GM21381 (cell line): ENCODE measurements at regions not wholly inside any gene's neighbourhood (a gene's known extent, or its start where the extent isn't known, plus 50 kb on each side); places are given as distances from the start of the nearest gene placed in this dataset.
"Not testable (repeated sequence)": the region's sequence is repeated elsewhere in the genome, so short reads cannot be mapped to it uniquely, and the experiment has no call there.

Experiments used
- ATAC-seq: cut with Tn5 transposase; IDR thresholded peaks from one replicate; pipeline ENCODE4 v1.9.1; 2021; ENCODE audit warnings: mild to moderate bottlenecking, moderate library complexity; ENCODE audit not compliant: unreplicated experiment

DNA sequence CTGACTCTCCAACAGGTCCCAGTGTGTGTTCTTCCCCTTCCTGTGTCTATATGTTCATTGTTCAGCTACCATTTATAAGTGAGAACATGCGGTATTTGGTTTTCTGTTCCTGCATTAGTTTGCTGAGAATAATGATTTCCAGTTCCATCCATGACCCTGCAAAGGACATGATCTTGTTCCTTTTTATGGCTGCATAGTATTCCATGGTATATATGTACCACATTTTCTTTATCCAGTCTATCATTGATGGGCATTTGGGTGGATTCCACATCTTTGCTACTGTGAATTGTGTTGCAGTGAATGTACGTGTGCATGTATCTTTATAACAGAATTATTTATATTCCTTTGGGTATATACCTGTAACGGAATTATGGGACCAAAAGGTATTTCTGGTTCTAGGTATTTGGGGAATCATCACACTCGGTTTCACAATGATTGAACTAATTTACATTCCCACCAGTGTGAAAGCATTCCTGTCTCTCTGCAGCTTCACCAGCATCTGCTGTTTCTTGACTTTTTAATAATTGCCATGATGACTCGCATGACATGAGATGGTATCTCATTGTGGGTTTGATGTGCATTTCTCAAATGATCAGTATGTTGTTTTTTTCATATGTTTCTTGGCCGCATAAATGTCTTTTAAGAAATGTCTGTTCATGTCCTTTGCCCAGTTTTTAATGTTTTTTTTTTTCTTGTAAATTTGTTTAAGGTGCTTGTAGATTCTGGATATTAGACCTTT lies 60.2 kb downstream of the LSMEM1 start:
- no peak for ATAC-seq

- no peak for ATAC-seq
These were observed 66.1 kb downstream of the LSMEM1 start for GRCh38 chr7:112546723-112547513.

DNA sequence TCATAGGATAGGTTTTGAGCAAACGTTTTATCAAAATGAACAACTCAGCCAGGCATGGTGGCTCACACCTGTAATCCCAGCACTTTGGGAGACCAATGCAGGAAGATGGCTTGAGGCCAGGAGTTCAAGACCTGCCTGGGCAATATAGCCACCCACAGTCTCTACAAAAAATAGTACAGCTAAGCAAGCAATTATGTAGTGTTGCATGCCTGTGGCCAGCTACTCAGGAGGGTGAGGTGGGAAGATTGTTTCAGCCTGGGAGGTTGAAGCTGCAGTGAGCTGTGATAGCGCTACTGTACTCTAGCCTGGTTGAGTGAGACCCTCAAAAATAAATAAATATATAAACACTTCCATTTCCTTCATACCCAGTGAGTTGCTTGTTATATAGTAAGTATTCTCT lies 67.1 kb downstream of the LSMEM1 start:
- ATAC-seq = no peak

DNA sequence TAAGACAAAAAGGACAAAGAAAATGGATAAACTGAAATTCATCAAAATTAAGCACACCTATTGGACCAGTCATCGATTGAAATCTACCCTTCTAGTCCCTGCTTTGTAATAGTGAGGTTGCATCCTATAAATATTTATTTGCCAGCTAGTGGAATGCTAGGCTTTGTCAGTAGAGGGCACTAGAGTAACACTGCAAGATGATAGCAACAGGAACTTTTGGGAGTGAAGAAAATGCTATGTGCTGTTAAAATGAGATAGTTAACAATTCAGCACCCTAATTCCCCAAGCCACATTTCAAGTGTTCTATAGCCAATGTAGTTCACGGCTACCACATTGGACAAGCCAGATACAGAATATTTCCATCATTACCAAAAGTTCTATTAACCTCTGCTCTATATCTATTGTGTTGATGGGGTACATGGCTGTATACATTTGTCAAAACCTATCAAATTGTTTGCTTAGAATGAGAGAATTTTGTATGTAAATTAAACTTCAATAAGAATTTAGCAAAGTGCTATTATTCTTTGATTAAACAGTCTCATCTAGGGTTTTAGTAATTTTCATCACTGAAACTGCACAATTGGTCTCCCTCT lies 69.8 kb downstream of the LSMEM1 start:
- peak; percentile 95 for ATAC-seq

DNA sequence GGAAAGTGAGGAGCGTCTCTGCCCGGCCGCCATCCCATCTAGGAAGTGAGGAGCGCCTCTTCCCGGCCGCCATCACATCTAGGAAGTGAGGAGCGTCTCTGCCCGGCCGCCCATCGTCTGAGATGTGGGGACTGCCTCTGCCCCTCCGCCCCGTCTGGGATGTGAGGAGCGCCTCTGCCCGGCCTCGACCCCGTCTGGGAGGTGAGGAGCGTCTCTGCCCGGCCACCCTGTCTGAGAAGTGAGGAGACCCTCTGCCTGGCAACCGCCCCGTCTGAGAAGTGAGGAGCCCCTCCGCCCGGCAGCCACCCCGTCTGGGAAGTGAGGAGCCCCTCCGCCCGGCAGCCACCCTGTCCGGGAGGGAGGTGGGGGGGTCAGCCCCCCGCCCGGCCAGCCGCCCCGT lies 70.7 kb downstream of the LSMEM1 start:
- ATAC-seq = not testable (repeated sequence)

DNA sequence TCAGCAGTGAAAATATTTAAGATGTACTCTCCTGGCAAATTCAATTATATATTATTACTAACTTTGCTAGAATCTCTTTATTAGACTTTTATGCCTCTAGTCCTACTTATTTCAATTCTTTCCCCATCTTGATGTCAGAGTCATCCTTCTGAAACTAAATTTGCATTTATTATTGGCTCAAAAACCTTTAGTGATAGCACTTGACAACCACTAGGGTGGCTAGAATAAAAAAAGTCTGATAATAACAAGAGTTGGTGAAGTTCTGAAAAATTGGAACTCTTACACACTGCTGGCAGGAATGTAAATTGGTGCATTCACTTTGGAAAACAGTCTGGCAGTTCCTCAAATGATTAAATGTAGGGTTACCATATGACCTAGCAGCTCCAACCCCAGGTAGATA lies 73.8 kb downstream of the LSMEM1 start:
- ATAC-seq = no peak

DNA sequence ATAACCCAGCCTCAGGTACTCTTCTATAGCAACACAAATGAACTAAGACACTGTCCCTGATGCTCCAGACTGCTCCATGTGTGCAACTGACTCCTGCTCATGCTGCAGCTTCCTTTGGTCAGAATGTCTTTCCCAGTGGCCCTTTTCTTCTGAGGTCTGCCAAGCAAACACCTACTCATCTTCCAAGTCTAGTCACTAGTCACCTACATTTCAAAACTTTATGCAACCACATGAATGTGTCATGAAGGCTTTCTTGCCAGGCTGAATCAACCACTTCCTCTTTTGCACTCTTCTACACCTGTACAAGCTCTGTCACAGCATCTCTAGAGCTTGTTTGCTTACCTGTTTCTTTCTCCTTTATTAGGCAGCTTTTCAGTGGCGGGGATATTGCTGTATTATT lies 75.8 kb downstream of the LSMEM1 start:
- peak; percentile 97 for ATAC-seq

GRCh38 chr7:112566442-112567324 lies 85.9 kb downstream of the LSMEM1 start:
- ATAC-seq = no peak

- ATAC-seq = no peak
These were observed 86.6 kb downstream of the LSMEM1 start for GRCh38 chr7:112567388-112567787.

DNA sequence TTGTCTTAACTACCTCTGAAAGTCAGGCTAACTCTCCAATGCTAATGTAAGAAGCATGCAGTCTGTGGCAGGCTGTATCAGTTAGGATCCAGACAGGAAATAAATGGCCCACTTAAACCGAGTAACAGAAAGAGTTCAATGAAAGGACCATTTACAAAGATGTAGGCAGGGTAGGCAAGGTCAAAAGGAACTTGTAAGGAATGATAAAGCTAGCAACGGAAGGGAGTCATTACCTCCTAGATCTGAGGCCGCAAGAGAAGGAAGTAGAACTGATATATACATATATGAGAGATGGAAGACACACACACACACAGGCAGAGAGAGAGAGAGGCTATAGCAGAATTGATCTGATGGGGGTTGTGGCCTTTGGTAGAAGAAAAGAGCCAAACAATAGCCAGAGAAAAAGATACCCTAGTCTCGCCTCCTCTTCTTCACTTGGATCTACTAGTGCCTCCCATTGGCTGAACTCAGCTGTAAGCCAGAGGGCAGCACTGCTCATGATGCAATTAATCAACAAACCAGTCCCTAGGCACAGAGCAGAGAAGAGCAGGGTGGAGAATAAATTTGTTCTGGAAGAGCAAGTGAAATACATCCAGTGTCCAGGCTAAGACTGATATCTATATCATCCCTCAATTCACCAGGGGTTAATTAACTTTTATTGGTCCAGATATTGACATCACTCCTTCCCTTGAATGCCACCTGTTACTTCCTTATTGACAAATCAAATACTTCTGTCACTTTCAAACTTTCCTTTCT lies 91.2 kb downstream of the LSMEM1 start:
- ATAC-seq = no peak

DNA sequence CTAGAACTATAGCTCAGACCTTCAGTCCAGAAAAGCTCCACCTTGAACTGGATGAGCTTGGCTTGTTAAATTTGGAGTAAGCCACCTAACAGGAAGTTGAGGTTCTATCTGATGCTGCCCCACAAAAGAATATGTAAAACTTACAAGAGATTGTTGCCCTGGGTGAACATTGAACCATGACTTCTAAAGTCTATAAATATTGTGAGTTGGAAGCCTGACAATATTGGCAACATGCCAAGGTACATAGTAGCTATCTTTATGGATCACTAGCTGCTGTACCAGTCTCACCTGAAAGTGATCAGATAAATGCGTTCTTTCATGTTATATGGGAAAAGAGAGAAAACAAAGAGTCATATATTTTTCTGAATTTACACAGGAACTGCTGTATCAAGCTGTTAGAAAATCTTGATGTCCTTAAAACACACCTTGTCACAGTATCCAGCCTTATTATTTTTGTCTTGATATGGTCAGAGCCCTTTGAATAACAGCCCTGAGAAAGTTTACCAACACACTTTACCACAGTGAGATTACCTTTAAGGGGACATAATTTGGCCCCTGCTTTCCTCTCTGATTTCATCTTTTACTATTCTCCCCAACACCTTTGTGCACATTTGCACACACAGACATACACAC lies 92.0 kb downstream of the LSMEM1 start:
- no peak for ATAC-seq

DNA sequence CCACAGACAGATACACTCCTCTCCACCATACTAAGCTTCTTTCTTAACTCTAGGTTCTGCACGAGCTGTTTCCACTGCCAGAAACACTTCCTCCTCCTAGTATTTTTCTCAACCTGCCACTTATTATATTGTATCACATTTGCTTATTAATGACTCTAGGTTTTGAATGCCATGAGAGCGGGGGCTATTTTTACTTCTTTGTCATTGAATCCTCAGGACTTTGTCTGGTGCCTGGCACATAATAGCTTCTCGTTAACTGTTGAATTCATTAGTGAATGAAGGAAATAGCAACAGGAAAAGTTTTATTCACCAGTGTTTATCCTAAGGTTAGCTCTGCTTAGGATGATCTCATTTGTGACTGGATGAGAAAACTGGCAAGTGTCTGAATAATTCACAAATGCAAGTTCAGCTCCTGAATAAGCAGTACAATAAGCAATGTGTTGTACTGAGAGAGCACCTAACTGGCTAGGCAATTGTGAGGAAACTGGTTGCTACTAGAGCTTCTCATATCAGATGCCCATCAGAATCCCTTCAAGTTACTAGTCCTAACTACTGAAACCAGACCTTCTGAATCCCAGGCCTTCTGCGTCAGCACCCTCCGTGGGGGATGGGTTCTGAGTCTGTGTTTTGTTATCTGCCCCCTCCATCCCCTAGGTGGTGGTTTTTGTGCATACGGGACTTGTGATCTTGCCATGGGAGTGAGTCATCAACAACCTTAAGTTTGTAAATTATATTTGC lies 92.7 kb downstream of the LSMEM1 start:
- no peak for ATAC-seq

GRCh38 chr7:112575864-112576263 lies 95.1 kb downstream of the LSMEM1 start:
- no peak for ATAC-seq

GRCh38 chr7:112579388-112579787 lies 98.6 kb downstream of the LSMEM1 start:
- ATAC-seq = no peak

DNA sequence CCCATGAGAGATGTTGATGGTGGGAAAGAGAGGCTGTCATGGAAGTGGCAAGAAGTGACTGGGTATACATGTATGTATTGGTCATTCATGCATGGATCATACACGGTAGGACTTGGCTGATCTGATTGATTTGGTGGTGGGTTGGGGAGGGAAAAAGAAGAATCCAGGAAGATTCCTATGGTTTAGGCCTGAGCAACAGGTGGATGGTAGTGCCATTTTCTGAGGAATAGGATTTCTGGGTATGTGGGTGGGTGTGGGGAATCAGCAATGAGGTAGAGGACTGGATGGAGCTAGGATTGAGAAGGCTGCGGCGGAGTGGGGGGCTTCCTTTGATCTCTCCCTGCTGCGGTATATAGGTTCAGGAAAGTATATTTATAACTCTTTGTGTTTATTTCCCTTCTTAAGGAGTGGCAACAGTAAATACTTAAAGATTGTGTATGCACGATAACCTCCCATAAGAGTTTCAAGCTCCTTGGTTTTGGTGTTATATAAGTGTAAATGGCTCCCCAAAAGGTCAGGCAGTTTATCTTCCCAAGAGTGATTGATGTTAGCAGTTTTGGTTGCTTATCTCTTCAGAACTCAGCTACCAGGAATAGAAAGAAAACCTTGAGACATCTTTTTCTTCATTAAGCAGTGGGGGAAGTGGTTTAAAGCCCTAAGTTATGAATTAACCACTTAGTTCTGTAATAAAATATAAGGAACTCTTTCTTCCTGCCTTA lies 100.1 kb downstream of the LSMEM1 start:
- no peak for ATAC-seq

DNA sequence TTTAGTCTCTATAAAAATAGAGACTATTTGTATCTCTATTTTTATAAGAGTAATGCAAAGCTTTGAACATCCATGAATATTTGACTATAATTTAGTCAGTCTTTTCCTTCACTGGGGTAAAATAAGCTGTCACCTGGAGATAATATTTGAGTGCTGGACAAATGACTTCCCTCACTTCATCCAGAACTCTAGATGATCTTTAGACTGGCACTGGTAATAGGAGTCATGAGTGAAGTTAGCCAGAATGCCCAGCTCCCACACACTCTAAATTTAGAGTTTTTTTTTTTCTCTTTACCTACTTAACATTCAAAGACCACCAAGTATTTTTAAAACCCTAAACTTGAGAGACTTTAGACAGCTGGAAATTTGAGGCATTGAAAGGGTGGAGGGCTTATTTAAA lies 100.7 kb downstream of the LSMEM1 start:
- no peak for ATAC-seq

GRCh38 chr7:112584290-112584689 lies 103.5 kb downstream of the LSMEM1 start:
- no peak for ATAC-seq

- ATAC-seq = no peak
These were observed 106.7 kb downstream of the LSMEM1 start for GRCh38 chr7:112587504-112587903.
